Stimulated activated effector memory CD8-positive, alpha-beta T cell treated with anti-CD3 and anti-CD28 coated beads, Interleukin-12 subunit alpha, Interleukin-12 subunit beta, amount 100 ng/mL, for 72 hours (primary cell): ENCODE measurements at regions not wholly inside any gene's neighbourhood (a gene's known extent, or its start where the extent isn't known, plus 50 kb on each side); places are given as distances from the start of the nearest gene placed in this dataset.

Source experiments
- ATAC-seq: fragments of 150-1000 bp; cut with Tn5 transposase; 2 replicates; pipeline ENCODE4 v1.10.0; 2021
- DNase-seq, 2 donors: peaks; one replicate each; pipeline ENCODE4 v3.0.0; 2021 to 2022; ENCODE audit warnings: low spot score in 2 of 2
- H3K27ac Mint-ChIP-seq: one replicate; pipeline ENCODE4 v1.8.0; 2022; ENCODE audit warnings: mild to moderate bottlenecking, mixed read lengths
- H3K36me3 Mint-ChIP-seq: one replicate; pipeline ENCODE4 v1.8.0; 2022; ENCODE audit warnings: mild to moderate bottlenecking, mixed read lengths
- H3K4me1 Mint-ChIP-seq: one replicate; pipeline ENCODE4 v1.8.0; 2022; ENCODE audit warnings: mixed read lengths
- H3K4me3 Mint-ChIP-seq: one replicate; pipeline ENCODE4 v1.8.0; 2022; ENCODE audit warnings: mild to moderate bottlenecking, mixed read lengths
- H3K9me3 Mint-ChIP-seq: one replicate; pipeline ENCODE4 v1.8.0; 2022; ENCODE audit warnings: mixed read lengths

DNA sequence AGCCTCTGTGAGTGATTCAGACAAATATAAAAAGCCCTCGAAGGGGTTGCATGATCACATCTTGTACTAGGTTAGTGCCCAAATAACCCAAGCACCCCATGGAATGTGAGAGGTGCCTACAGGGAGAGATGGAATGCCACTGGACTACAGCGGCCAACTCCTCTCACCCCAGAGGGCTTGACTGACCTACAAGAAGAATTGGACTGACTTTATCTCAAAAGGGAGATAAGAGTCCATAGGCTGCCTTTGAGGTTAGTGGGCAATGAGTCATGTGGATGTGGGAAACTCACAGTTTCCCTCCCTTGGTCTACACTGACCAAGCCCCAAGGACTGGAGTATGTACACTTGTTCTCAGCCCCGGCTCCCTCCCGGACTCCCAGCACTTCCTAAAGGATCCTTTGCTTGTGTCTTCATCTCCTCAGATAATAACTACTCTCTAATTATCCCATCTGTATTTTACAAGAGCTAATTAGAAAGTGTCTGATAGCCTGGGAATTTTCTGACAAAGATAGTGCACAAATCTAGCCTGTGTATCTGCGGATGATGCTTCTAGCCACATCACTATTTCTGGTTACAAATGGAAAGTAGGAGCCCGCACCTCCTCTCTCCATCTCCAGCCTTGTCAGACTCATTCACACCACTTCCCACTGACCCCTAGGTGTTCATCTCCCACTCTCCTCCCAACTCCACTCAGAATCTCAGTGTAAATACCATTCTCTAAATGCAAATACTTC lies 547.8 kb upstream of the TBL1XR1 start:
- Mint-ChIP-seq H3K36me3 (no peaks in the 10 kb centered on the region), H3K4me3 (no peak overlapping the region), H3K4me1 (no peaks in the 10 kb centered on the region), H3K27ac (no peak overlapping the region), H3K9me3 (no peaks in the 10 kb centered on the region)
- ATAC-seq (no peak), DNase-seq (no peak)

DNA sequence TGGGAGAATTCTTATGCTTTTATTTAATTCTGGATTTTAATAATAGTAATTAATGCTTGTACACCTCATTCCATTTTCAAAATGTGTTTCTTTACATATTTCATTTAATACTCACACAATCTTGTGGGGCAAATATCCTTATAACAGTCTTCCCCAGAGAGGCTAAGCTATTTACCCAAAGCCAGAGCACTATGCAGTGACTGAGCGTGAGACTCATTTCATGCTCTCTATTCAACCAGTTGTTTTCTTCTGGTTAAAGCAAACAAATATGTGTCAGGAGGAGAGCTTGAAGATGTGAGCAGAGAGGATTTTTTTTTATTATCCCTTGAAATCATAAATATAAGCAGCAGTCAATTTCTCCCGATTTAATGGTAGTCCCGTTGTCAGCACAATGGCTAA lies 548.3 kb upstream of the TBL1XR1 start:
- Mint-ChIP-seq H3K9me3 (no peaks in the 10 kb centered on the region), H3K36me3 (no peaks in the 10 kb centered on the region), H3K4me1 (no peaks in the 10 kb centered on the region), H3K4me3 (no peak overlapping the region), H3K27ac (no peak overlapping the region)
- DNase-seq: no peak
- ATAC-seq: no peak

DNA sequence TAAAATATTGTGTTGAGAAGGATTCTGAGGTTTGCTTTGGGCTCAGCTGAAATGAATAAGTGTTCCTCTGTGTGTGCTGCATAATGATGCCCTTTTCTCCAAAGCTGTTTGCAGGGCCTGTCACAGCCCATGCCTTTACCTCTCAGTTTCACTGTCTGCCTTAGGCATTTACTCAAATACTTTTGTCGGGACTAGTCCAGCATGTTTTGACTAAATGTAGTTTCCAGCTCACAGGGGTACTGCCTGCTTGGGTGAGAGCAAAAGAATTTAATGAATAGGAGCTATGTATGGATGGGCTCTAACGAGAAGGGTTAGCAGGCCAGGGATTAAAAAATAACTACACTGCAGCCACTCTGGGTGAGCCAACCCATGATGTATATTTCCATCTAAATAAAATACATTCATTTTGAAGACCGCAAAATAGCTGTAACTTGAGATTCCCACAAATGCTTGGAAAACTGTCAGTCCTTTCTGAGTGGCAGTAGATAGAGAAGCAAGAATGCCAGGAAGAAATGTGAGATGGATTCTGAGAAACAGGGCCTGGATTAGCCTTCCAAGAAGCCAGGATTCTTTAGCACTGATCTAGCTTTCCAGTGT lies 549.2 kb upstream of the TBL1XR1 start:
- Mint-ChIP-seq H3K36me3 (no peaks in the 10 kb centered on the region), H3K9me3 (no peaks in the 10 kb centered on the region), H3K27ac (no peak overlapping the region), H3K4me1 (no peaks in the 10 kb centered on the region), H3K4me3 (no peak overlapping the region)
- ATAC-seq (peak; percentile 68), DNase-seq (no peak)

DNA sequence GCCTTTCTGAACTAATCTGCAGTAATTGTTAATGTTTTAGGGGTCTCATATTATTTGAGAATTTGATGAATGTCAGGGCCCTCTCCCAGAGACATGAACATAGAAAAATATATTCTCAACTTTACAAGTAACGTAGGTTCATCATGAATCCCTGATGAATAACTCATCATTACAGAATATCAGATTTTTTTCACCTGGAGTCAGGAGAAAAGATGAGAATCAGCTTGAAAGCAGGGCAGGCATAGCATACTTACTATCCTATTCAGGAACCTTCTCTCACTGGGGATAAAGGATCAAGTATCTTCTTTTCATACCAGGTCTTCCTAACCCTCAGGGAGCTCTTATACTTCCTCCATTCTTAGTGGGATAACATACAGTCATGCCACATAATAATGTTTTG lies 552.6 kb upstream of the TBL1XR1 start:
- no peak for ATAC-seq
- no peak overlapping the region for H3K4me3 Mint-ChIP-seq
- H3K36me3 Mint-ChIP-seq: no peaks in the 10 kb centered on the region
- H3K4me1 Mint-ChIP-seq: peaks cover 6% of the 10 kb centered on the region
- no peak overlapping the region for H3K27ac Mint-ChIP-seq
- no peak for DNase-seq
- H3K9me3 Mint-ChIP-seq: no peaks in the 10 kb centered on the region

DNA sequence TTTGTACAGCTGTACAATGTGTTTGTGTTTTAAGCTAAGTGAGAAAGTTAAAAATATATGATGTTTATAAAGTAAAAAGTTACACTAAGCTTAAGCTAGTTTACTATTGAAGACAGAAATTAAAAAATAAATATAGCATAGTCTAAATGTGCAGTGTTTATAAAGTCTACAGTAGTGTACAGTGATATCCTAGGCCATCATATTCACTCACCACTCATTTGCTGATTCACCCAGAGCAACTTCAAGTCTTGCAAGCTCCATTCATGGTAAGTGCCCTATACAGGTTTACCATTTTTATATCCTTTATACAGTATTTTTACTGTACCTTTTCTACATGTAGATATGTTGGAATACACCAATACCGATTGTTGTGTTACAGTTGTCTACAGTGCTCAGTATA lies 553.2 kb upstream of the TBL1XR1 start:
- ATAC-seq (no peak), DNase-seq (no peak)
- H3K27ac Mint-ChIP-seq: no peak overlapping the region
- peaks cover 6% of the 10 kb centered on the region for H3K4me1 Mint-ChIP-seq
- H3K36me3 Mint-ChIP-seq: no peaks in the 10 kb centered on the region
- no peak overlapping the region for H3K4me3 Mint-ChIP-seq
- no peaks in the 10 kb centered on the region for H3K9me3 Mint-ChIP-seq

DNA sequence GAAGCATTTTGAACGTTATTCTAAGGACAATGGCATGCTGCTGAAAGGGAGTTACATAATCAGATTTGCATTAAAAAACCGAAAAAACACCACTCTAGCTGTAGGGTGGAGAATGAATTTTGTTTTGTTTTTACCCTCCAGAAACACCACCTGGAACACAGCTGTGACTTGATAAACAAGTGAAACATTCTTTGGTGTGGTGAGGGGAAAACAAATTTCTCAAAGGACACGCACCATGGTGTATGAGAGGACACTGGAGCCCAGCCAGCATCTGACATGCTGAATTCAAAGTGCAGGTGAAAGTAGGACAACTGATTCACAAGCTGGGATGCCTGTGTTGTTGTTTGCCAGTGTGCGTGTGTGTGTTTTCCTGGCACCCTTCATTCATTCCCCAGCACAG lies 554.5 kb upstream of the TBL1XR1 start:
- DNase-seq (no peak), ATAC-seq (no peak)
- Mint-ChIP-seq H3K4me3 (no peak overlapping the region), H3K9me3 (no peaks in the 10 kb centered on the region), H3K27ac (no peak overlapping the region), H3K36me3 (no peaks in the 10 kb centered on the region), H3K4me1 (peaks cover 6% of the 10 kb centered on the region)

DNA sequence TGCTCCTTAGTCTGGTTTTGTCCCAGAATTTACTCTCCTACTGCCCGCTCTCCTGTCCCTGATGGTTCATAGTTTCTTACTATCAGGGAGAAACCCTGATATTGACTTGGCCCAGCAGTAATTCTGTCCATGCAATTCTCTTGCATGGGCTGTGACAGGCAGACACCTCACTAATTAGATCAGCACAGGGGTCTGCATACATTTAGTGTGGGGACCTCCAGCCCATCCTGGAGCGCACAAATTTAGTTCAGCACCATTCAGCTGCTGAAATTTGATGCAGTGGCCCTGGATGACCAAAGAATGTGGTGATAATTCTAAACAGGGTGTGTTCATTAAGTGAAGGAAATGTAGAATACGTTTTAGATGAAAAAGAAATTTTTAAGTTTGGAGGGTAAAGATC lies 555.5 kb upstream of the TBL1XR1 start:
- Mint-ChIP-seq H3K9me3 (no peaks in the 10 kb centered on the region), H3K36me3 (no peaks in the 10 kb centered on the region), H3K4me1 (peaks cover 6% of the 10 kb centered on the region), H3K27ac (peak overlapping the region; percentile 60), H3K4me3 (no peak overlapping the region)
- DNase-seq (no peak), ATAC-seq (no peak)

DNA sequence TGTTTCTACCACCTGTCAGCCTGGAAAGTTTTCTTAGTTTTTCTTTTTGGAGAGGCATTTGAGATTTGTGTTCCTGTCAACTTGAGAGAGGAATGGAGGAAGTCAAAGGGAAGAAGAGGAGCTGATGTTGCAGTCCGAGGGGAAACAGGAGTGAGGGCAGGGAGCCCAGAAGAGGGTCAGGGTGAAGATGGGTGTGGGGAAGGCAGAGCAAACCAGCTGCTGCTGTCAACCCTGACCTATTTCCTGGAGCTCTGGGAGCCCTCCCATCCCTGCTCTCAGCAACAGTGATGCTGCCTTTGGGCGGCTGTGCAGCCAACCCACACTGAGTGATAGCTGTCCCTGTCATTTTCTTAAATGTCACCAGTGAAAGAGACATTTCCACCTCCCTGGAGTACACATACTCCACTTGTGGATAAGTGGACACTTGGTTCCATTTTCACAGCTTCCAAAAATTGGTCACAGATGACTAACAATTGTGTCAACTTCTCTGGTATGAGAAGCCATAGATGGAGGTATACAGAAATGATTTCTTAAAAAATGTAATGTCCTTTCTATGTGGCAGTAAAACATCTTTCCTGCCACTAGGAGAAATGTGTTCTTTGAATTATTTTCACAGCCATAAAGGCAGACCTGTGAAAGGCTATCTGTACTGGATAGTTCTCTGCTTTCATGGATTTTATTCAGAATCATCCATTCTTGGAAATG lies 556.3 kb upstream of the TBL1XR1 start:
- H3K4me3 Mint-ChIP-seq: no peak overlapping the region
- H3K36me3 Mint-ChIP-seq: no peaks in the 10 kb centered on the region
- peaks cover 6% of the 10 kb centered on the region for H3K4me1 Mint-ChIP-seq
- DNase-seq (no peak), ATAC-seq (no peak)
- peak overlapping the region; percentile 60 for H3K27ac Mint-ChIP-seq
- no peaks in the 10 kb centered on the region for H3K9me3 Mint-ChIP-seq

DNA sequence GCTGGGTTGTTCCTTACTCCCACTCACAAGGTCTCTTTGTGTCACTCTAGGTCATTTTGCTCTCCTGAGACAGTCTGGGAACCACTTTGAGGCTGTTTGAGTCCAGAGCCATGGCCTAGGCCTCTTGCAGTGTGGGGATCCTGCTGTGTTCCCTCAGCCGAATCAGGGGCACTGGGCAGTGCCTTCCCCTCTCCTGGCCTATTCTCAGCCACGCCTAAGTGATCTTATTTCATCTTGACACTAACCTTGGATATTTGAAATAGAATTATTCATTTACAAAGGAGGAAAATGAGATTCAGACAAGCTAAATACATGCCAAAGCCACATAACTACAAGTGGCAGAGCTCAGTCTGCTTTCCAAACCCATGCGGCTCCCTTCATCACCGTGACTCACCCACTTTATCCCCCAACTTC lies 557.2 kb upstream of the TBL1XR1 start:
- Mint-ChIP-seq H3K27ac (no peak overlapping the region), H3K4me1 (peaks cover 6% of the 10 kb centered on the region), H3K4me3 (no peak overlapping the region), H3K36me3 (no peaks in the 10 kb centered on the region), H3K9me3 (no peaks in the 10 kb centered on the region)
- no peak for ATAC-seq
- DNase-seq: no peak

DNA sequence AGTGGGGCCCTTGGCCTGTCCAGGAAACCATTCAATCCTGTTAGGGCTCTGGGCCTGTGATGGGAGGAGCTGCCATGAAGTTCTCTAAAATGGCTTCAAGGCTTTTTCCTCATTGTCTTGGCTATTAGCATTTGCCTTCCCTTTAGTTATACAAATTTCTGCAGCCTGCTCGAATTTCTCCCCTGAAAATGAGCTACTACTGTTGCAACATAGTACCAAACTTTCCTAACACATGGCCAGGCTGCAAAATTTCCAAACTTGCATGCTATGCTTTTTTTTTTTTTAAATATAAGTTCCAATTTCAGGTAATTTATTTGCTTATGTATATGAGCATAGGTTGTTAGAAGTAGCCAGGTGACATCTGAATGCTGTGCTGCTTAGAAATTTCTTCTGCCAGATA lies 560.8 kb upstream of the TBL1XR1 start:
- ATAC-seq (no peak), DNase-seq (no peak)
- H3K27ac Mint-ChIP-seq: no peak overlapping the region
- H3K4me3 Mint-ChIP-seq: no peak overlapping the region
- H3K4me1 Mint-ChIP-seq: peaks cover 5% of the 10 kb centered on the region
- H3K36me3 Mint-ChIP-seq: no peaks in the 10 kb centered on the region
- no peaks in the 10 kb centered on the region for H3K9me3 Mint-ChIP-seq

DNA sequence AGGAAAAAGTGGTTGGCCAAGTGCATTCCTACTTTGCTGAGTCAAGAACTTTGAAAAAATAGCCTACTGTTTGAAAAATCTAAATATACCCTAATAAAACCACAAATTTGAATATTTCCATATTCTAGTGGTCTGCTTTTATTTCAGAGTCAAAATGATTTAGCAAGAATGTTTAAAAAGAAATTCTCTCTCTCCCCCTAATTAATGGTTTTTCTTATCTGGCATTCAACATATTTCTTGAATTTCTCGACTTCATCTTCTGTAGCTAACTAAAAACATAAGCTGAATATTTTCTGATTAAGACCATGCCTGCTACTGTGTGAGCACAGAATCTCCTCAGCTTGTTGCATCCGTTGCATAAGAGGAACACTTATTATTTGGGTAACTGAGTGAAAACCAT lies 563.5 kb upstream of the TBL1XR1 start:
- no peak for DNase-seq
- Mint-ChIP-seq H3K9me3 (no peaks in the 10 kb centered on the region), H3K36me3 (no peaks in the 10 kb centered on the region), H3K4me3 (no peak overlapping the region), H3K27ac (no peak overlapping the region), H3K4me1 (no peaks in the 10 kb centered on the region)
- ATAC-seq: no peak

DNA sequence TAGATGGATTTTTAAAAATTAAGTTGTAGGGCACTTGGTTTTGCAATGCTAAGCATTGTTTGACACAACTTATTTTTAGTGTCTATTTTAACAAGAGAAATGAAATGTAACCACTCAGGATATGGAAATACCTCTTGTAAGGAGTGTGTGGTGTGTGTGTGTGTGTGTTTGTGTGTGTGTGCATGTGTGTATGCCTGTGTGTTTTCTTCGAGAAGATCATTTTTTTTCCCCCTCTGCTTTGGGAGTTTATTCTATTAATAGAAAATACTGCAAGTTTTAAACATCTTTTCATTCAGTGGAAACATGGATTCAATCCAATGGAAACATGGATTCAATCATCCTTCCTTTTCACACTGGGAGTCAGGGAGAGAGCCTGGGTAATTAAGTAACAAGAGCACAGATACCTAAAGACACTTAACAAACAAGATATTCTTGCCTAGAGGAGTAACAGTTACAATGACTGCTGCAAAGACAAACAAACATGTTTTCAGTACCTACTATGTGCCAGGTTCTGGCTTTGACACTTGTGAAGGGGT lies 567.2 kb upstream of the TBL1XR1 start:
- Mint-ChIP-seq H3K4me3 (no peak overlapping the region), H3K4me1 (no peaks in the 10 kb centered on the region), H3K9me3 (peaks cover 3% of the 10 kb centered on the region), H3K36me3 (no peaks in the 10 kb centered on the region), H3K27ac (no peak overlapping the region)
- no peak for DNase-seq
- ATAC-seq: no peak

DNA sequence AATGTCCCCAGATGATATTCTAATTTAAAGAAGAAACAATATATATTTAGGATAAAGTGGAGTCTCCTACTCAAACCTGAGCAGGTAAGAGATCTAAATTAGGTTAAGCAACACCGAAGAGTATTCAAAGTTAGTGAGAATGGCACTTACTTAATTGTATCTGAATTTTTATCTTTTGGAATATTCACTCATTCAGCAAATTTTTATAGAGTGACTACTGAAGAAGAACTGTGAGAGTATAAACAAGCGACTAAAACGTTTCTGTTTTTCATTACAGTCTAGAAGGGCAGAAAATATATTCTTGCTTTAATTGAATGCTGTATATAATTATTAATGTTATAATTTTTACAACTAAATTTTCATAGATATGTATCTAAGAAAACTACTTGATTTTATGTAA lies 567.7 kb upstream of the TBL1XR1 start:
- Mint-ChIP-seq H3K36me3 (no peaks in the 10 kb centered on the region), H3K9me3 (peaks cover 3% of the 10 kb centered on the region), H3K4me1 (no peaks in the 10 kb centered on the region), H3K27ac (no peak overlapping the region), H3K4me3 (no peak overlapping the region)
- ATAC-seq (no peak), DNase-seq (no peak)

DNA sequence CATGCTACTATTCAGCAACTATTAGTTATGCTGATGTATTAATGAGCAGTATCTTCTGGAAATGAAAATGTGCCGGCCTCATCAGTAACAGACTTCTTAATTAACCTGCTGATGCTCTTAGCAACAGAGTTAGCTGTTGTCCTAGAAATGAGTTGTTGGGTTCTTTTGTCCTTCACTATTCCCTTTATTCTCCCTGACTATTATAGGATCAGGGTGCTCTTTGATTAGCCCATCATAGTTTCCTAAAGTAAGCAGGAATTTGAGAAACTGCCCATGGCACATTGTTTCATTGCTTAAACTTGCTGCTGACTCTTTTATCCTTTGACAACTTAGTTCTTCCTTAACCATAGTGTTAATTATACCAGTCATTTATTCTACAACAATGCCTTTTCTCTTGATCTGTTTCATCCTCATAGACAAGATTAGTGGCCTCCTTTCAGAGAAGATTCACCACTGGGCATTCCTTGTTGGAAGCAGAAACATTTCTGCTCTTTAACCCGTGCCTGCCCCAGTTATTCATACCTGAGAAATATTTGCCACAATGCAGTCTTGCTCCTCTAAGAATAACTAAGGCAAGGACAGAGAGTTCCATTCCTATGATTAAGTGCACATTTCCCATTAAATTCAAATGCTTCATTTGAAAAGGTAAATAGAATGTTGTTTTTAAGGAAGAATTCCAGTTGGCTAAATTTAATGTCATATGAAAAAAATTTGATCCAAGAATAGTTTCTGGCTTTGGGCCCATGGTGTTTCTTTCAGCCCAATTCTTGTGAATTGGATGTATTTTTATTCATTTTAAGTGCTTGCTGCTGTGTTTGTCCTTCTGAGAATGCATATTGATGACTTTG lies 573.3 kb upstream of the TBL1XR1 start:
- H3K27ac Mint-ChIP-seq: no peak overlapping the region
- H3K4me3 Mint-ChIP-seq: no peak overlapping the region
- no peaks in the 10 kb centered on the region for H3K4me1 Mint-ChIP-seq
- no peaks in the 10 kb centered on the region for H3K36me3 Mint-ChIP-seq
- ATAC-seq: no peak
- DNase-seq: no peak
- H3K9me3 Mint-ChIP-seq: peaks cover 3% of the 10 kb centered on the region

DNA sequence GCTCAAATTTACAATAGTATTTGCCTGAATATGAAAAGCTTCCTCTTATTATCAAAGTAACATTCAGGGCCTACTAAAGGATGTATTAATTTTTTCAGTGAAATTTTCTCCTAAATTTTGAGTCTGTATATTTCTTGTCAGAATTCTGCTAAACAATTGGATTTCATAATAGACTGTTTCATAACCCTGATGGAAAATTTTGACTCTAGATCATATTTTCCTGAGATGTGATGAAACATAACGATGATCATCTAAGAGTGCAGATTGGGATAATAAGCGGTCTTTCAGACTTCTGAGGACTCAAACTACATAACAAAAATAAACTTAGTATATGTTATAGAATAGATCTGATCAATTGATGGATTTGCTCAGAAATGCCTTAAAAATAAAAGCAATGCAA lies 574.5 kb upstream of the TBL1XR1 start:
- peaks cover 3% of the 10 kb centered on the region for H3K9me3 Mint-ChIP-seq
- no peaks in the 10 kb centered on the region for H3K36me3 Mint-ChIP-seq
- DNase-seq (no peak), ATAC-seq (no peak)
- no peak overlapping the region for H3K4me3 Mint-ChIP-seq
- no peak overlapping the region for H3K27ac Mint-ChIP-seq
- H3K4me1 Mint-ChIP-seq: no peaks in the 10 kb centered on the region
